K562 (cell line): ENCODE measurements at regions not wholly inside any gene's neighbourhood (a gene's known extent, or its start where the extent isn't known, plus 50 kb on each side); places are given as distances from the start of the nearest gene placed in this dataset.

ENCODE experiments used
- CBFA2T2 ChIP-seq: fragments of 450-650 bp; conservative IDR thresholded peaks from 2 replicates; pipeline ENCODE4 v1.6.1; 2017; ENCODE audit warnings: mild to moderate bottlenecking
- CTCFL ChIP-seq: IDR thresholded peaks from 2 replicates; pipeline ENCODE4 v1.6.1; 2011; ENCODE audit warnings: borderline replicate concordance, low read depth, mild to moderate bottlenecking, moderate library complexity, low read length; ENCODE audit not compliant: insufficient read depth, poor library complexity, severe bottlenecking
- HDAC1 ChIP-seq, 2 experiments: fragments of 450-650 bp; IDR thresholded peaks; 2 replicates each; pipeline ENCODE4 v1.6.1; 2016 to 2017; ENCODE audit warnings: inconsistent platforms in 1 of 2, mild to moderate bottlenecking in 1 of 2, moderate library complexity in 1 of 2
- MTA2 ChIP-seq: fragments of 450-650 bp; IDR thresholded peaks from 2 replicates; pipeline ENCODE4 v1.6.1; 2016; ENCODE audit warnings: low read depth
- NCOR1 ChIP-seq: fragments of 450-650 bp; IDR thresholded peaks from 2 replicates; pipeline ENCODE4 v1.6.1; 2016; ENCODE audit warnings: mild to moderate bottlenecking, moderate library complexity
- SIX5 ChIP-seq, 2 experiments: IDR thresholded peaks; 2 replicates each; pipeline ENCODE4 v1.6.1; 2011; ENCODE audit warnings: low read length in 2 of 2, borderline replicate concordance in 1 of 2, low read depth in 1 of 2, mild to moderate bottlenecking in 1 of 2, moderate library complexity in 1 of 2; ENCODE audit not compliant: insufficient read depth in 1 of 2
- SMARCE1 ChIP-seq: fragments of 450-650 bp; IDR thresholded peaks from 2 replicates; pipeline ENCODE4 v1.7.1; 2016; ENCODE audit warnings: mild to moderate bottlenecking
- TAL1 ChIP-seq: fragments of 450-650 bp; IDR thresholded peaks from 2 replicates; pipeline ENCODE4 v1.6.1; 2016; ENCODE audit warnings: mild to moderate bottlenecking
- XRCC3 ChIP-seq: fragments of 450-650 bp; IDR thresholded peaks from 2 replicates; pipeline ENCODE4 v1.6.1; 2017; ENCODE audit warnings: mild to moderate bottlenecking, moderate library complexity
- ZNF347 ChIP-seq: fragments of 450-650 bp; formaldehyde crosslinking; IDR thresholded peaks from 2 replicates; pipeline ENCODE4 v1.4.0; 2020; ENCODE audit warnings: low read depth, mild to moderate bottlenecking, moderate library complexity
- TF ChIP-seq, protein P1 (sequence below): sonication (generic); formaldehyde crosslinking; IDR thresholded peaks from 2 replicates; pipeline ENCODE4 v1.8.1; 2023; ENCODE audit warnings: mild to moderate bottlenecking, missing genetic modification reagents

GRCh38 chr2:208556983-208557484, 150.4 kb downstream of the PTH2R start (continued):
- TF ChIP-seq HDAC1 (IDR thresholded peaks at IDR 0.05) (peak in 1 of 2 experiments; percentile 27; a peak in 1 of 4 replicates), TAL1 (peak; percentile 55), CBFA2T2 (peak; percentile 74), XRCC3 (no peak), MTA2 (0 out of 2 replicates have a peak, but pooled peaks have one; percentile 28), SIX5 (IDR thresholded peaks at IDR 0.05; ENCODE audit: borderline replicate concordance in 1 of 2, insufficient read depth in 1 of 2, low read depth in 1 of 2, low read length in 2 of 2) (no peak), ZNF347 (CRISPR knock-in tag) (no peak), CTCFL (no peak), SMARCE1 (peak; percentile 66; the same call in 1 of the 2 replicates), NCOR1 (peak; percentile 59)
- TF ChIP-seq, protein P1, sequence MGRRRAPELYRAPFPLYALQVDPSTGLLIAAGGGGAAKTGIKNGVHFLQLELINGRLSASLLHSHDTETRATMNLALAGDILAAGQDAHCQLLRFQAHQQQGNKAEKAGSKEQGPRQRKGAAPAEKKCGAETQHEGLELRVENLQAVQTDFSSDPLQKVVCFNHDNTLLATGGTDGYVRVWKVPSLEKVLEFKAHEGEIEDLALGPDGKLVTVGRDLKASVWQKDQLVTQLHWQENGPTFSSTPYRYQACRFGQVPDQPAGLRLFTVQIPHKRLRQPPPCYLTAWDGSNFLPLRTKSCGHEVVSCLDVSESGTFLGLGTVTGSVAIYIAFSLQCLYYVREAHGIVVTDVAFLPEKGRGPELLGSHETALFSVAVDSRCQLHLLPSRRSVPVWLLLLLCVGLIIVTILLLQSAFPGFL (CRISPR knock-in tag): no peak
- TF ChIP-seq, all 486 proteins: peak for 44
